ENCODE measurements at regions not wholly inside any gene's neighbourhood (a gene's known extent, or its start where the extent isn't known, plus 50 kb on each side); places are given as distances from the start of the nearest gene placed in this dataset.

DNA sequence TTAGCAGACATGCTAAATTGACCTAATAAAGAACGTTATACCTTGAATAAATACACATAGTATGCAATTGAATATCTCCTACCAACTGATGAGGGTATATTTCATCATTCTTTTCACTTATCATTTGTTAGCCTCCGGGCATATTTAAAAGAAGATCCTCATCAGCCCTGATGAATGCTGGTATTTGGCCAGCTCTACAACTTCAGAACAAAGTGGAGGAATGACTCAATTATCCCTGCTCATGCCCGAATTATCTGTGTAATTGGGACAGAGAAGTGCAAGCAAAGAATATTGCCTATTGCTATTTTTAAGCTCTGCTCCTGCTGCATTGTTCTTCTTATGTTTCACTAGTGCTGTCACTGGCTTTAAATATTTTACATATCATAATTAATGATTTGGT, 622.1 kb downstream of the METTL15 start:
- no peak for TF ChIP-seq EZH2phosphoT487 (IDR thresholded peaks at IDR 0.05; ENCODE audit: insufficient read depth, low read depth)
- TF ChIP-seq EZH2 (IDR thresholded peaks at IDR 0.05; ENCODE audit: insufficient read depth, poor library complexity, severe bottlenecking), result no peak
